ENCODE measurements at regions not wholly inside any gene's neighbourhood (a gene's known extent, or its start where the extent isn't known, plus 50 kb on each side); places are given as distances from the start of the nearest gene placed in this dataset.

GRCh38 chr12:19021240-19021639, 108.3 kb upstream of the PLEKHA5 start:
- Histone ChIP-seq H3K4ac (ENCODE audit: low read depth in 1 of 2, low read length in 2 of 2) (no peak overlapping the region), H3K9ac (ENCODE audit: low read length) (no peak overlapping the region), H4K8ac (ENCODE audit: low read length) (no peak overlapping the region), H2AFZ (ENCODE audit: low read depth, low read length) (no peak overlapping the region), H3K18ac (ENCODE audit: low read depth in 1 of 2, low read length in 2 of 2) (no peak overlapping the region), H2BK120ac (ENCODE audit: low read depth, low read length) (no peak overlapping the region), H3K27me3 (ENCODE audit: control insufficient read depth in 1 of 2, insufficient read depth in 1 of 2, low read length in 2 of 2) (no peaks in the 10 kb centered on the region), H3K36me3 (ENCODE audit: control insufficient read depth in 1 of 2, insufficient read depth in 2 of 2, low read depth in 1 of 2, low read length in 2 of 2) (no peaks in the 10 kb centered on the region), H3K4me3 (ENCODE audit: insufficient read depth in 1 of 2, low read depth in 1 of 2, low read length in 2 of 2) (no peak overlapping the region), H2AK5ac (ENCODE audit: low read length, severe bottlenecking) (peak overlapping the region; percentile 9), H3K23ac (ENCODE audit: low read length in 2 of 2) (no peak overlapping the region), H3K14ac (ENCODE audit: low read length in 2 of 2) (no peak overlapping the region), H3K4me2 (ENCODE audit: low read length, poor library complexity, severe bottlenecking) (peak overlapping the region; percentile 4), H3K4me1 (ENCODE audit: control insufficient read depth, insufficient read depth, low read depth, low read length) (peaks cover 3% of the 10 kb centered on the region), H2BK15ac (ENCODE audit: low read depth, poor library complexity, severe bottlenecking) (no peak overlapping the region), H3K27ac (ENCODE audit: low read length, poor library complexity, severe bottlenecking) (no peak overlapping the region), H3K79me1 (replicated peaks; ENCODE audit: low read length, poor library complexity, severe bottlenecking) (no peaks in the 10 kb centered on the region), H2BK12ac (ENCODE audit: low read length in 2 of 2) (peak overlapping the region in 1 of 2 experiments; percentile 76), H3K9me3 (ENCODE audit: control insufficient read depth, low read length) (no peaks in the 10 kb centered on the region), H2BK5ac (ENCODE audit: low read depth, low read length, poor library complexity, severe bottlenecking) (no peak overlapping the region), H4K91ac (ENCODE audit: low read length) (no peak overlapping the region)
- DNase-seq, result no peak
- WGBS, result 84% methylated on average over 3 of the region's 4 CpGs

- WGBS, result 0% methylated on average over 1 of the region's 1 CpG
- H3K4me1 ChIP-seq (ENCODE audit: control insufficient read depth, insufficient read depth, low read depth, low read length), result peaks cover 3% of the 10 kb centered on the region
- H3K4ac ChIP-seq (ENCODE audit: low read depth in 1 of 2, low read length in 2 of 2), result no peak overlapping the region
- no peak overlapping the region for H2AFZ ChIP-seq (ENCODE audit: low read depth, low read length)
- H3K9ac ChIP-seq (ENCODE audit: low read length), result no peak overlapping the region
- H3K18ac ChIP-seq (ENCODE audit: low read depth in 1 of 2, low read length in 2 of 2), result no peak overlapping the region
- H4K91ac ChIP-seq (ENCODE audit: low read length), result no peak overlapping the region
- H3K23ac ChIP-seq (ENCODE audit: low read length in 2 of 2), result no peak overlapping the region
- H3K27ac ChIP-seq (ENCODE audit: low read length, poor library complexity, severe bottlenecking), result no peak overlapping the region
- H2BK12ac ChIP-seq (ENCODE audit: low read length in 2 of 2), result no peak overlapping the region
- DNase-seq, result peak; percentile 52
- no peak overlapping the region for H4K8ac ChIP-seq (ENCODE audit: low read length)
- H3K79me1 ChIP-seq (replicated peaks; ENCODE audit: low read length, poor library complexity, severe bottlenecking), result no peaks in the 10 kb centered on the region
- no peaks in the 10 kb centered on the region for H3K9me3 ChIP-seq (ENCODE audit: control insufficient read depth, low read length)
- no peak overlapping the region for H2BK5ac ChIP-seq (ENCODE audit: low read depth, low read length, poor library complexity, severe bottlenecking)
- H2BK15ac ChIP-seq (ENCODE audit: low read depth, poor library complexity, severe bottlenecking), result no peak overlapping the region
- H3K14ac ChIP-seq (ENCODE audit: low read length in 2 of 2), result no peak overlapping the region
- H3K27me3 ChIP-seq (ENCODE audit: control insufficient read depth in 1 of 2, insufficient read depth in 1 of 2, low read length in 2 of 2), result no peaks in the 10 kb centered on the region
- H3K4me2 ChIP-seq (ENCODE audit: low read length, poor library complexity, severe bottlenecking), result no peak overlapping the region
- H3K4me3 ChIP-seq (ENCODE audit: insufficient read depth in 1 of 2, low read depth in 1 of 2, low read length in 2 of 2), result no peak overlapping the region
- no peak overlapping the region for H2BK120ac ChIP-seq (ENCODE audit: low read depth, low read length)
- no peaks in the 10 kb centered on the region for H3K36me3 ChIP-seq (ENCODE audit: control insufficient read depth in 1 of 2, insufficient read depth in 2 of 2, low read depth in 1 of 2, low read length in 2 of 2)
- no peak overlapping the region for H2AK5ac ChIP-seq (ENCODE audit: low read length, severe bottlenecking)
Measured at GRCh38 chr12:19021646-19022045, 107.9 kb upstream of the PLEKHA5 start.

GRCh38 chr12:19025582-19025981, 104.0 kb upstream of the PLEKHA5 start:
- Histone ChIP-seq H3K79me1 (replicated peaks; ENCODE audit: low read length, poor library complexity, severe bottlenecking) (no peaks in the 10 kb centered on the region), H3K18ac (ENCODE audit: low read depth in 1 of 2, low read length in 2 of 2) (no peak overlapping the region), H2BK12ac (ENCODE audit: low read length in 2 of 2) (no peak overlapping the region), H2BK120ac (ENCODE audit: low read depth, low read length) (no peak overlapping the region), H3K4me2 (ENCODE audit: low read length, poor library complexity, severe bottlenecking) (no peak overlapping the region), H3K14ac (ENCODE audit: low read length in 2 of 2) (no peak overlapping the region), H2BK5ac (ENCODE audit: low read depth, low read length, poor library complexity, severe bottlenecking) (no peak overlapping the region), H3K4ac (ENCODE audit: low read depth in 1 of 2, low read length in 2 of 2) (no peak overlapping the region), H3K4me3 (ENCODE audit: insufficient read depth in 1 of 2, low read depth in 1 of 2, low read length in 2 of 2) (no peak overlapping the region), H4K8ac (ENCODE audit: low read length) (no peak overlapping the region), H3K36me3 (ENCODE audit: control insufficient read depth in 1 of 2, insufficient read depth in 2 of 2, low read depth in 1 of 2, low read length in 2 of 2) (no peaks in the 10 kb centered on the region), H3K9me3 (ENCODE audit: control insufficient read depth, low read length) (no peaks in the 10 kb centered on the region), H3K9ac (ENCODE audit: low read length) (no peak overlapping the region), H2BK15ac (ENCODE audit: low read depth, poor library complexity, severe bottlenecking) (no peak overlapping the region), H4K91ac (ENCODE audit: low read length) (no peak overlapping the region), H2AFZ (ENCODE audit: low read depth, low read length) (no peak overlapping the region), H3K27me3 (ENCODE audit: control insufficient read depth in 1 of 2, insufficient read depth in 1 of 2, low read length in 2 of 2) (no peaks in the 10 kb centered on the region), H2AK5ac (ENCODE audit: low read length, severe bottlenecking) (no peak overlapping the region), H3K23ac (ENCODE audit: low read length in 2 of 2) (no peak overlapping the region), H3K27ac (ENCODE audit: low read length, poor library complexity, severe bottlenecking) (no peak overlapping the region), H3K4me1 (ENCODE audit: control insufficient read depth, insufficient read depth, low read depth, low read length) (peaks cover 3% of the 10 kb centered on the region)
- WGBS, result 81% methylated on average over 5 of the region's 5 CpGs
- no peak for DNase-seq

GRCh38 chr12:19026034-19026433, 103.5 kb upstream of the PLEKHA5 start:
- no peak overlapping the region for H2BK12ac ChIP-seq (ENCODE audit: low read length in 2 of 2)
- H4K91ac ChIP-seq (ENCODE audit: low read length), result no peak overlapping the region
- no peak overlapping the region for H2AFZ ChIP-seq (ENCODE audit: low read depth, low read length)
- no peak overlapping the region for H3K9ac ChIP-seq (ENCODE audit: low read length)
- H2BK15ac ChIP-seq (ENCODE audit: low read depth, poor library complexity, severe bottlenecking), result no peak overlapping the region
- no peaks in the 10 kb centered on the region for H3K79me1 ChIP-seq (replicated peaks; ENCODE audit: low read length, poor library complexity, severe bottlenecking)
- H3K14ac ChIP-seq (ENCODE audit: low read length in 2 of 2), result no peak overlapping the region
- H3K4ac ChIP-seq (ENCODE audit: low read depth in 1 of 2, low read length in 2 of 2), result no peak overlapping the region
- no peak overlapping the region for H3K4me3 ChIP-seq (ENCODE audit: insufficient read depth in 1 of 2, low read depth in 1 of 2, low read length in 2 of 2)
- no peak overlapping the region for H2BK120ac ChIP-seq (ENCODE audit: low read depth, low read length)
- no peak overlapping the region for H2BK5ac ChIP-seq (ENCODE audit: low read depth, low read length, poor library complexity, severe bottlenecking)
- no peaks in the 10 kb centered on the region for H3K36me3 ChIP-seq (ENCODE audit: control insufficient read depth in 1 of 2, insufficient read depth in 2 of 2, low read depth in 1 of 2, low read length in 2 of 2)
- no peaks in the 10 kb centered on the region for H3K9me3 ChIP-seq (ENCODE audit: control insufficient read depth, low read length)
- no peak overlapping the region for H3K4me2 ChIP-seq (ENCODE audit: low read length, poor library complexity, severe bottlenecking)
- H3K27ac ChIP-seq (ENCODE audit: low read length, poor library complexity, severe bottlenecking), result no peak overlapping the region
- no peak overlapping the region for H4K8ac ChIP-seq (ENCODE audit: low read length)
- no peak overlapping the region for H3K18ac ChIP-seq (ENCODE audit: low read depth in 1 of 2, low read length in 2 of 2)
- H3K23ac ChIP-seq (ENCODE audit: low read length in 2 of 2), result no peak overlapping the region
- no peak for DNase-seq
- peaks cover 3% of the 10 kb centered on the region for H3K4me1 ChIP-seq (ENCODE audit: control insufficient read depth, insufficient read depth, low read depth, low read length)
- H3K27me3 ChIP-seq (ENCODE audit: control insufficient read depth in 1 of 2, insufficient read depth in 1 of 2, low read length in 2 of 2), result no peaks in the 10 kb centered on the region
- no peak overlapping the region for H2AK5ac ChIP-seq (ENCODE audit: low read length, severe bottlenecking)
- WGBS, result 100% methylated on average over 1 of the region's 4 CpGs
